ENCODE measurements at regions not wholly inside any gene's neighbourhood (a gene's known extent, or its start where the extent isn't known, plus 50 kb on each side); places are given as distances from the start of the nearest gene placed in this dataset.

DNA sequence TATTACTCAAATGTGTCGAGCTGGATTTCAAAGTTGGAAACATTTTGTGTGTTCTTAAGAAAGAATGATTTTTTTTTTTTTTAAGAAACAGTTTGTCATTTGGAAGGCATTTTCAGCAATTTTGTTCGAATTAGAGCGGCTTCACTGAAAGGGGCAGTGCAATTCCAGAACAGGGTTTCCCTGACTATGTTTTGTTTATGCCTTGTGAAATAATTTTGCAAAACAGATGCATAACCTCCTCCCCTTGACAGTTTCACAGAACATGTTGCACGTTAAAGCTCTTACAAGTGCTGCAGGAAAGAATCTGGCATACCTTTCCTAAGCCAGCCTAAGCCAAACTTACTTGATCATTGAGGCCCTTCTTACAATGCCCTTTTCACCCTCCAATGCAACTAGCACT, 216.0 kb upstream of the SSTR4 start:
- Histone ChIP-seq H3K36me3 (ENCODE audit: control insufficient read depth, insufficient read depth, low read length) (no peaks in the 10 kb centered on the region), H3K27ac (no peak overlapping the region), H3K4me1 (no peaks in the 10 kb centered on the region), H3K4me2 (ENCODE audit: low read length) (no peak overlapping the region), H3K4me3 (ENCODE audit: low read depth, low read length) (no peak overlapping the region), H3K27me3 (ENCODE audit: control insufficient read depth, insufficient read depth, low read length) (no peaks in the 10 kb centered on the region), H2AFZ (no peak overlapping the region), H3K9ac (no peak overlapping the region), H3K79me2 (no peaks in the 10 kb centered on the region), H3K9me3 (ENCODE audit: control insufficient read depth, low read length) (no peaks in the 10 kb centered on the region)
- TF ChIP-seq, protein P1, sequence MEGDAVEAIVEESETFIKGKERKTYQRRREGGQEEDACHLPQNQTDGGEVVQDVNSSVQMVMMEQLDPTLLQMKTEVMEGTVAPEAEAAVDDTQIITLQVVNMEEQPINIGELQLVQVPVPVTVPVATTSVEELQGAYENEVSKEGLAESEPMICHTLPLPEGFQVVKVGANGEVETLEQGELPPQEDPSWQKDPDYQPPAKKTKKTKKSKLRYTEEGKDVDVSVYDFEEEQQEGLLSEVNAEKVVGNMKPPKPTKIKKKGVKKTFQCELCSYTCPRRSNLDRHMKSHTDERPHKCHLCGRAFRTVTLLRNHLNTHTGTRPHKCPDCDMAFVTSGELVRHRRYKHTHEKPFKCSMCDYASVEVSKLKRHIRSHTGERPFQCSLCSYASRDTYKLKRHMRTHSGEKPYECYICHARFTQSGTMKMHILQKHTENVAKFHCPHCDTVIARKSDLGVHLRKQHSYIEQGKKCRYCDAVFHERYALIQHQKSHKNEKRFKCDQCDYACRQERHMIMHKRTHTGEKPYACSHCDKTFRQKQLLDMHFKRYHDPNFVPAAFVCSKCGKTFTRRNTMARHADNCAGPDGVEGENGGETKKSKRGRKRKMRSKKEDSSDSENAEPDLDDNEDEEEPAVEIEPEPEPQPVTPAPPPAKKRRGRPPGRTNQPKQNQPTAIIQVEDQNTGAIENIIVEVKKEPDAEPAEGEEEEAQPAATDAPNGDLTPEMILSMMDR (IDR thresholded peaks at IDR 0.05): no peak

DNA sequence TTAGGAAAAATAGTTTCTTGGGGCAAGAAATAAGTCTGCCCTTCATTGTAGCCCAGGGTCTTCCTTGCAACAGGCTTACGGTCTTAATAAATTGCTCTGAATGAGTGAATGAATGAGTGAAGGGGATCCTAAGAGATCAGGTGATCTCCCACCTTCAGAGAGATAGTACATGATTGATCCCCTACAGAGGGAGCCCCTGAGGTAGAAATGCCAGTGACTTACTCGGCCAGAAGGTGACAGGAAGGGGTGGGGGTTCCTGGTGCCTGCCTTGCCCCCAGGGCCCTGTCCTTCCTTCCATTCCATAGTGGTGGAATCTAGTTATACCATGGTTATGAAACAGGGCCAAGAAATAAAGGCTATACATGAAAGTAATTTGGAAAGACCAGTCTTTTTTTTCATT, 215.3 kb upstream of the SSTR4 start:
- no peak overlapping the region for H3K27ac ChIP-seq
- no peaks in the 10 kb centered on the region for H3K9me3 ChIP-seq (ENCODE audit: control insufficient read depth, low read length)
- TF ChIP-seq, protein P1 (IDR thresholded peaks at IDR 0.05): no peak
- H3K4me2 ChIP-seq (ENCODE audit: low read length): no peak overlapping the region
- no peaks in the 10 kb centered on the region for H3K4me1 ChIP-seq
- no peak overlapping the region for H2AFZ ChIP-seq
- H3K9ac ChIP-seq: no peak overlapping the region
- no peaks in the 10 kb centered on the region for H3K36me3 ChIP-seq (ENCODE audit: control insufficient read depth, insufficient read depth, low read length)
- no peak overlapping the region for H3K4me3 ChIP-seq (ENCODE audit: low read depth, low read length)
- H3K27me3 ChIP-seq (ENCODE audit: control insufficient read depth, insufficient read depth, low read length): no peaks in the 10 kb centered on the region
- no peaks in the 10 kb centered on the region for H3K79me2 ChIP-seq

DNA sequence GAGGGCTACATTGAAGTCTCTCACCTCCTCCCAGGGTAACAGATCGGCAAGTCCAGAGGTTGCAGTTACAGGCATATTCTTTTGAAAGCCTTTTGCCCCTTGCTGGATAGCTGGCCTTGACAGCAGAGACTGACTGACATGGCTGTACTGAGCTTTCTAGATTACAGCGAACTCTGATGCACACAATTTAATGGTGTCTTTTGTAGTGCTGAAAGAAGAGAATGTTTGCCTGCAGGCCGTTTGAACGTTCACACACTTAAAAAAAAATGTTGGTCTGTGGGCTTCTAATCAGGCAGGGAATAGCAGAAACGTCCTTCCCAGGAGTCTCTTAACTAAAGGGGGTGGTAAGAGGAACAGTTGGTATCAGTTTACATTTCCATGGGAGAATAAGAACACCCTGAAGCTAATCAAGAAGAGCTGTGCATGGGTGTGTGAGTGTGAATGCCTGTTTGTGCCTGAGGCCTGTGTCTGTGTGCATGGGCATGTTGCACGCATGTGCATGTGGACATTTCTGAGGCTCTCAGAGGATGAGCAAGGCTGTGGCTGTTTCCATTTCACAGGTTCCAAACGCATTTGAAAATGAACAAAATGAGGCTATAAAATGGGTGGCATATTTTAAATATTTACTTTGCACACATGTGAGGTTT, 213.9 kb upstream of the SSTR4 start:
- Histone ChIP-seq H3K79me2 (no peaks in the 10 kb centered on the region), H3K9ac (no peak overlapping the region), H3K9me3 (ENCODE audit: control insufficient read depth, low read length) (no peaks in the 10 kb centered on the region), H3K27me3 (ENCODE audit: control insufficient read depth, insufficient read depth, low read length) (no peaks in the 10 kb centered on the region), H3K4me3 (ENCODE audit: low read depth, low read length) (no peak overlapping the region), H3K4me1 (no peaks in the 10 kb centered on the region), H3K36me3 (ENCODE audit: control insufficient read depth, insufficient read depth, low read length) (no peaks in the 10 kb centered on the region), H2AFZ (no peak overlapping the region), H3K27ac (no peak overlapping the region), H3K4me2 (ENCODE audit: low read length) (no peak overlapping the region)
- TF ChIP-seq, protein P1 (IDR thresholded peaks at IDR 0.05): no peak

DNA sequence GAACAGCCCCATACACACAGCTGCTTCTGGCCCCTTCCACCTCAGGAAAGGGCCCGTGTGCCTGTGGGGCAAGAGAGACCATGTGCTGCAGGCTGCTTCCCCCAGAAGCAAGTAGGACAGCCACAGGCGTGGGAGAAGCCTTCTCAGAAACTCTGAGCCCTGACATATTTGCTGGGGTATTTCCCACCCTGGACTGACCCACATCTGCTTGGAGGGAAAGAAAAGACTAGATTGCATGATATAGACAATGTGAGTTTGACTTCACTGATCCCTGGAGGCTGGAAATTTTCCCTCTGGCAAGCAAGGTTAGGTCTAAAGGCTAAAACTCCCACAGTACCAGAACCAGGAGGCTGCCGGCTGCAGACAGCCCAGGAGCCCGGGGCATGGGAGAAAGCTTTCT, 213.3 kb upstream of the SSTR4 start:
- H3K79me2 ChIP-seq: no peaks in the 10 kb centered on the region
- no peak overlapping the region for H3K27ac ChIP-seq
- H3K4me1 ChIP-seq: no peaks in the 10 kb centered on the region
- H2AFZ ChIP-seq: no peak overlapping the region
- H3K4me2 ChIP-seq (ENCODE audit: low read length): no peak overlapping the region
- no peak overlapping the region for H3K9ac ChIP-seq
- H3K4me3 ChIP-seq (ENCODE audit: low read depth, low read length): no peak overlapping the region
- no peaks in the 10 kb centered on the region for H3K9me3 ChIP-seq (ENCODE audit: control insufficient read depth, low read length)
- H3K27me3 ChIP-seq (ENCODE audit: control insufficient read depth, insufficient read depth, low read length): no peaks in the 10 kb centered on the region
- no peaks in the 10 kb centered on the region for H3K36me3 ChIP-seq (ENCODE audit: control insufficient read depth, insufficient read depth, low read length)
- TF ChIP-seq, protein P1 (IDR thresholded peaks at IDR 0.05): no peak

DNA sequence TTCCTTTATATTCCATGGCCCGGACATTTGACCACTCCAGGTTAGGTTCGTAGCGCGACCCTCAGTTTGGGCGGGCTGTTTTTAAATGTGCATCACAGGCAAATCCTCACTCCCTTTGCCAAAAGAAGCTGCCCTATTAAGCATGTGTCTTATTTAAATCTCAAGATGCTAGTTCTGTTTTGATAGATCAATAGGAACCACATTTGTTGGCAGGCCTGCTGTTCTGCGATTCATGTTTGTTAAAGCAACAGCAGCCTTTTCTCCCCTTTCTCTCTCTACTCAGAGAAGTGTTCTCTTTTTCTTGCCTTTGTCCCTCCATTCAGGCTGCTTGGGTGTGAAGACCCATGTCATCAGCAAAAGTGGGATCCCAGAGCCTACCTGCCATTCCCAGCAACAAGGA, 212.0 kb upstream of the SSTR4 start:
- no peak overlapping the region for H3K4me3 ChIP-seq (ENCODE audit: low read depth, low read length)
- no peaks in the 10 kb centered on the region for H3K9me3 ChIP-seq (ENCODE audit: control insufficient read depth, low read length)
- no peak overlapping the region for H3K9ac ChIP-seq
- no peaks in the 10 kb centered on the region for H3K4me1 ChIP-seq
- no peaks in the 10 kb centered on the region for H3K27me3 ChIP-seq (ENCODE audit: control insufficient read depth, insufficient read depth, low read length)
- no peaks in the 10 kb centered on the region for H3K36me3 ChIP-seq (ENCODE audit: control insufficient read depth, insufficient read depth, low read length)
- no peaks in the 10 kb centered on the region for H3K79me2 ChIP-seq
- H2AFZ ChIP-seq: no peak overlapping the region
- H3K4me2 ChIP-seq (ENCODE audit: low read length): no peak overlapping the region
- no peak overlapping the region for H3K27ac ChIP-seq
- TF ChIP-seq, protein P1 (IDR thresholded peaks at IDR 0.05): no peak
